Upper lobe of right lung (tissue), 1 donor: ENCODE measurements at regions not wholly inside any gene's neighbourhood (a gene's known extent, or its start where the extent isn't known, plus 50 kb on each side); places are given as distances from the start of the nearest gene placed in this dataset.

Experiments
- ATAC-seq: fragments of 200-7000 bp; cut with Tn5 transposase; one replicate; pipeline ENCODE4 v1.9.1; 2020; ENCODE audit warnings: mild to moderate bottlenecking, moderate library complexity
- DNase-seq: peaks from one replicate; pipeline ENCODE4 v3.0.0-alpha.2; 2020
- H3K27ac ChIP-seq: fragments of 200-600 bp; one replicate; pipeline ENCODE4 v1.8.0; 2022
- H3K27me3 ChIP-seq: fragments of 200-600 bp; one replicate; pipeline ENCODE4 v1.8.0; 2022; ENCODE audit warnings: mild to moderate bottlenecking
- H3K36me3 ChIP-seq: fragments of 200-600 bp; one replicate; pipeline ENCODE4 v1.8.0; 2022
- H3K4me1 ChIP-seq: fragments of 200-600 bp; one replicate; pipeline ENCODE4 v1.8.0; 2022
- H3K4me3 ChIP-seq: fragments of 200-600 bp; one replicate; pipeline ENCODE4 v1.8.0; 2022; ENCODE audit warnings: mild to moderate bottlenecking
- H3K9me3 ChIP-seq: fragments of 200-600 bp; one replicate; pipeline ENCODE4 v1.8.0; 2022
- intact Hi-C: fragments of 100-400 bp; cut with DNase I; formaldehyde crosslinking; loops from one replicate; pipeline ENCODE4 v1.11.0; 2022
- TF ChIP-seq, protein P1 (sequence below): fragments of 200-600 bp; IDR thresholded peaks from one replicate; pipeline ENCODE4 v1.8.0; 2022; ENCODE audit warnings: antibody characterized with exemption
- donor health status: DM: no; HTN: yes; CAD: no; lungs with severe emphysema.

- intact Hi-C loops = no loop called here
- H3K27ac ChIP-seq = no peak overlapping the region
- ATAC-seq (no peak), DNase-seq (no peak)
- TF ChIP-seq, protein P1, sequence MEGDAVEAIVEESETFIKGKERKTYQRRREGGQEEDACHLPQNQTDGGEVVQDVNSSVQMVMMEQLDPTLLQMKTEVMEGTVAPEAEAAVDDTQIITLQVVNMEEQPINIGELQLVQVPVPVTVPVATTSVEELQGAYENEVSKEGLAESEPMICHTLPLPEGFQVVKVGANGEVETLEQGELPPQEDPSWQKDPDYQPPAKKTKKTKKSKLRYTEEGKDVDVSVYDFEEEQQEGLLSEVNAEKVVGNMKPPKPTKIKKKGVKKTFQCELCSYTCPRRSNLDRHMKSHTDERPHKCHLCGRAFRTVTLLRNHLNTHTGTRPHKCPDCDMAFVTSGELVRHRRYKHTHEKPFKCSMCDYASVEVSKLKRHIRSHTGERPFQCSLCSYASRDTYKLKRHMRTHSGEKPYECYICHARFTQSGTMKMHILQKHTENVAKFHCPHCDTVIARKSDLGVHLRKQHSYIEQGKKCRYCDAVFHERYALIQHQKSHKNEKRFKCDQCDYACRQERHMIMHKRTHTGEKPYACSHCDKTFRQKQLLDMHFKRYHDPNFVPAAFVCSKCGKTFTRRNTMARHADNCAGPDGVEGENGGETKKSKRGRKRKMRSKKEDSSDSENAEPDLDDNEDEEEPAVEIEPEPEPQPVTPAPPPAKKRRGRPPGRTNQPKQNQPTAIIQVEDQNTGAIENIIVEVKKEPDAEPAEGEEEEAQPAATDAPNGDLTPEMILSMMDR = no peak
- H3K36me3 ChIP-seq = no peaks in the 10 kb centered on the region
- H3K4me3 ChIP-seq = no peak overlapping the region
- H3K9me3 ChIP-seq = no peaks in the 10 kb centered on the region
- H3K4me1 ChIP-seq = no peaks in the 10 kb centered on the region
- H3K27me3 ChIP-seq = no peaks in the 10 kb centered on the region
These were observed 54.0 kb upstream of the CCBE1 start for GRCh38 chr18:59751186-59751585.

GRCh38 chr18:59748628-59749360 lies 51.6 kb upstream of the CCBE1 start:
- DNase-seq (no peak), ATAC-seq (no peak)
- H3K9me3 ChIP-seq = no peaks in the 10 kb centered on the region
- H3K36me3 ChIP-seq = no peaks in the 10 kb centered on the region
- intact Hi-C loops = no loop called here
- H3K27me3 ChIP-seq = no peaks in the 10 kb centered on the region
- H3K4me3 ChIP-seq = no peak overlapping the region
- H3K4me1 ChIP-seq = peaks cover 4% of the 10 kb centered on the region
- TF ChIP-seq, protein P1 = no peak
- H3K27ac ChIP-seq = no peak overlapping the region
